Activated T-cell treated with anti-CD3 and anti-CD28 coated beads for 24 hours (primary cell): ENCODE measurements at regions not wholly inside any gene's neighbourhood (a gene's known extent, or its start where the extent isn't known, plus 50 kb on each side); places are given as distances from the start of the nearest gene placed in this dataset.
"Not testable (repeated sequence)": the region's sequence is repeated elsewhere in the genome, so short reads cannot be mapped to it uniquely, and the experiment has no call there.

Experiments
- DNase-seq: peaks from one replicate; pipeline ENCODE4 v3.0.0-alpha.2; 2020; ENCODE audit warnings: low read depth

GRCh38 chr1:194693244-194693643, 1506.8 kb upstream of the B3GALT2 start:
- DNase-seq = no peak

DNA sequence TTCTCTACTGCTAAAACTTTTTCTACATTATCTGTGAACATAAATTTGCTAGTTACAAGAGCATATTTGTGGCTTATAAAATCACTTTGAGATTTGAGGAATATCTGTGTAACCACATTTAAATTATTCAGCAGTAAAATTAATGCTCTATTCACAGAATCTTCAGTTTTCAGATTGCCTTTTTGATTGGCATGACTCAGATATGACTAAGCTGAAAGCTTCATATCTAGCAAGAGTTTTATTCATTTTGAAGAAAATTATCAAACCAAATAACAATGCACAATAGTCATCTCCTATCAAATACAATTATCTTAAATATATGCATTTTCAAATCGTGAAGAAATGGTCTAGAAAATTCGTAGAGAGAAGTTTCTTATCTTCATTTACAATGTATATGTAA, 1498.2 kb upstream of the B3GALT2 start:
- DNase-seq = no peak

GRCh38 chr1:194658090-194658439, 1471.7 kb upstream of the B3GALT2 start:
- DNase-seq = no peak

DNA sequence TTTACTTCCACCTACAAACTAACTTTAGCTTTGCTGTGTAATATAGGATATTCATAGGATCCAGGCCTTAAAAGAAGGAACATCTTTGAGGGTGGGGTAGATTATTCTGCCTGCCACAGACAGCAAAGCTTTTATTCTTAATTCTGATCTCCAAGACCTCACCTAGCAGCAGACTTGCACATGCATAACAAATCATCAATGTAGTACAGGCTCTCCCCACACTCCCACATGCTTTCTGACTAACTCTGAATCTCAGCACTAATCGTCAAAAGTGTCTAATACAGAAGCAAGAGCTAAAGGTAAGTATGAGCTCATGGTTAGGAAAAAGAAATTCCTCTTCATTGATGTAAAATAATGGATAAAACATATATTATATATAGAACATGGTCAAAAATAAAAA, 1468.5 kb upstream of the B3GALT2 start:
- no peak for DNase-seq

- DNase-seq = no peak
These were observed 1467.0 kb upstream of the B3GALT2 start for GRCh38 chr1:194653385-194653784.

DNA sequence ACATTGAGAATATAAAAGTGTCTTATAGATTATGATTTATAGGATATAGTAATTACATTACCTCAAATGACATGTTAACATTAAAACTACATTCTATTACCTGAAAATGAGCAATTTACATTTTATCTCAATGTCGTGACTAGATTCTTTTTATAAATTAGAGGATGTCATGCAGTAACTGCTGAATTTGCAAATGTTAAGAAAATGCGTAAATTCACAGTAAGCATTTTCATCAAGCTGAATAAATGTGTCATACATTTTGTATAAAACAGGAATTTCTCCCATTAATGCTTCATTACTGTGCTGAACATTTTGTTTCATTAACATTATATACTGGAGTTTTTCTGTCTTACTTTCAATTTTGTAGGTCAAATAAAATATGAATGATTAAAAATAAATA, 1460.7 kb upstream of the B3GALT2 start:
- no peak for DNase-seq

GRCh38 chr1:194644528-194644927, 1458.1 kb upstream of the B3GALT2 start:
- DNase-seq = no peak

DNA sequence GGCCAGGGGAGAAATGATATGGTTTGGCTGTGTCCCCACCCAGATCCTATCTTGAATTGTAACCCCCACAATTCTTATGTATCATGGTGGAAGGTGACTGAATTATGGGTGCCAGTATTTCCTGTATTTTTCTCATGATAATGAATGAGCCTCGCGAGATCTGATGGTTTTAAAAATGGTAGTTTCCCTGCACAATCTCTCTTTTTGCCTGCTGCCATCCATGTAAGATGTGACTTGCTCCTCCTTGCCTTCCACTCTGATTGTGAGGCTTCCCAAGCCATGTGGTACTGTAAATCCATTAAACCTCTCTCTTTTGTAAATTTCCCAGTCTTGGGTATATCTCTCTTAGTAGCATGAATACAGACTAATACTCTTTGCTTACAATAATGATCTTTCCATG, 1453.9 kb upstream of the B3GALT2 start:
- no peak for DNase-seq

- DNase-seq = no peak
These were observed 1442.6 kb upstream of the B3GALT2 start for GRCh38 chr1:194629011-194629410.

DNA sequence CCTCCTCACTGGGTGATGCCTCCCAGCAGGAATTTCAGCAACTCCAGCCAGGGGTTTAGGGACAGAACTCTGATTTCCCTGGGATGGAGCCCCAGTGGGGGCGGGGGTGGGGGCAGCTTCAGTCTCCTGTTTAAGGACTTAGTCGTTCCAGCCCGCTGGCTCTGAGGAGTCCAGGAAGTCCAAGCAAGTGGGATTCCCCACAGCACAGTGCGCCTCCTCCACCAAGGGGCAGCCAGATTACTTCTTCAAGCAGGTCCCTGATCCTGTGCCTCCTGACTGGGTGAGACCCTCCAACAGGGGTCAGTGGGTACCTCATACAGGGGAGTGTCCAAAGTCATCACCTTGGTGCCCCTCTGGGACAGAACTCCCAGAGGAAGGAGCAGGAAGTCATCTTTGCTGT, 1438.4 kb upstream of the B3GALT2 start:
- no peak for DNase-seq

GRCh38 chr1:194618101-194618500, 1431.7 kb upstream of the B3GALT2 start:
- DNase-seq = no peak

GRCh38 chr1:194617272-194617671, 1430.9 kb upstream of the B3GALT2 start:
- DNase-seq = not testable (repeated sequence)

DNA sequence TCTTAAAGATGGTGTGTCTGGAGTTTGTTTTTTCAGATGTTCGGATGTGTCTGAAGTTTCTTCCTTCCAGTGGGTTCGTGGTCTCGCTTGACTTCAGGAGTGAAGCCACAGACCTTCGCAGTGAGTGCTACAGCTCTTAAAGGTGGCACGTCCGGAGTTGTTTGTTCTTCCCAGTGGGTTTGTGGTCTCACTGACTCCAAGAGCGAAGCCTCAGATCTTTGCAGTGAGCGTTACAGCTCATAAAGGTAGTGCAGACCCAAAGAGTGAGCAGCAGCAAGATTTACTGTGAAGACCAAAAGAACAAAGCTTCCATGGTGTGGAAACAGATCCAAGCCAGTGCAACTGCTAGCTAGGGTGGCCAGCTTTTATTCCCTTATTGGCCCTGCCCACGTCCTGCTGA, 1430.4 kb upstream of the B3GALT2 start:
- DNase-seq = no peak

DNA sequence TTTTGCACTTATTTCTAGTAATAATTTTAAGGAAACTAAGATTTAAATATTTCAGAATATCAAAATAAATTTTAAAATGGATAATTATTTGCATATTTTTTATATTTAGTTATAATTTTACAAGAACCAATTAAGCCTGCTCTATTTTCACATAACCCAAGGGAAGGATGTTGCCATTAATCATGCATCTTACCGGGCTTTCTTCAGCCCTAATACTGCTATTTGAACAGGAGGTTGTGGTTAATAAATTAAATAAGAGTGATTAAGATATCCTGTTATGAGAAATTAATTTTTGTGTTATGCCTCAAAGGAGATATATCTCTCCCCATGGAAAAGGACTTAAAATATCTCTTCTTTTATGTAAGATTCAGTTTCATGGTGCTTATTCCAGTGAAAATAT, 1415.8 kb upstream of the B3GALT2 start:
- DNase-seq = no peak

DNA sequence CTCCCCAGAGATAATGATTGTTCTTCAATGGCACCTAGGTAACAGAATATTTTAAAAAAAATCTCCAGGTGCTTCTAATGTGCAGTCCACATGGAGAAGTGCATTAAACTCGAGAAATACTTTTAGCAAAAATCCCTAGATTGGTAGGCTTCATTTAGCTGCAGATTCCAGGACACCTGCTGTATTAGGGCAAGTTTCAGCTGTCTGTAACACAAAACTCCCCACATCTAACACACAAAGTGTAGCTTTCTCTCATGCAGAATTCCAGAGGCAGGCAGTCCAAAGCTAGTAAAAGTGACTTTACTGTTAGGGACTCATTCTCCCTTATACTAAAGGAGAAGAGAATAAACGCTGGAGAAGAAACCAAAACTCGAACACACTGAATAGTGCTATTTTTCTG, 1414.3 kb upstream of the B3GALT2 start:
- no peak for DNase-seq

GRCh38 chr1:194598098-194598497, 1411.7 kb upstream of the B3GALT2 start:
- no peak for DNase-seq

DNA sequence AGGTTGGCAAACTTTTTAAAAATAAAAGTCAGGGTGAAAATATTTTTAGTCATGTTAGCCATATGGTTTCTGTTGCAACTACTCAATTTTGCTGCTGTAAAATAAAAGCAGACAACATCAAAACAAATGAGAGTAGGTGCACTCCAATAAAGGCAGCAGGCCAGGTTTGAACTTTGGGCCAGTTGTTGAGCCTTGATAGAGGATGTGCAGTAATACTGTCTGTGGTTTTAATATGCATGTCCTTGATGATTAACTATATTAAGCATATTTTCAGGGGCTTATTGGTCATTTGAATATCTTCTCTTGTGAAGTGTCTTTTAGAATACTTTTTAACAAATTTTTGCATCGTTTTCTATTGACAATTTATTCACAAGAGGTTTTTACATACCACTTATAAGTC, 1399.9 kb upstream of the B3GALT2 start:
- DNase-seq = no peak

DNA sequence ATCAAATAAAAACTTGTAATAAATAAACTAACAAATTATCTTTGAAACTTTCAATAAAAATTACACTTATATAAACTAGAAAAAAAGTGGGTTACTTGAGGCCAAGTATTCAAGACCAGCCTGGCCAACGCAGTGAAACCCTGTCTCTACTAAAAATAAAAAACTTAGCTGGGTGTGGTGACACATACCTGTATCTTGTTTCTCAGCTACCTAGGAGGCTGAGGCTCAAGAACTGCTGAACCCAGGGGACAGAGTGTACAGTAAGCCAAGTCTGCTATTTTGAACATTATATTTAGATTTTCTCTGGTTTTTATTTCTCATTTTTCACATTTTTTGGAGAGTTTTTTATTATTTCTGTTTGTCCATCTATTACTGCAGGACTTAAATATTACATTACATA, 1397.6 kb upstream of the B3GALT2 start:
- no peak for DNase-seq

GRCh38 chr1:194570476-194570875, 1384.1 kb upstream of the B3GALT2 start:
- no peak for DNase-seq

DNA sequence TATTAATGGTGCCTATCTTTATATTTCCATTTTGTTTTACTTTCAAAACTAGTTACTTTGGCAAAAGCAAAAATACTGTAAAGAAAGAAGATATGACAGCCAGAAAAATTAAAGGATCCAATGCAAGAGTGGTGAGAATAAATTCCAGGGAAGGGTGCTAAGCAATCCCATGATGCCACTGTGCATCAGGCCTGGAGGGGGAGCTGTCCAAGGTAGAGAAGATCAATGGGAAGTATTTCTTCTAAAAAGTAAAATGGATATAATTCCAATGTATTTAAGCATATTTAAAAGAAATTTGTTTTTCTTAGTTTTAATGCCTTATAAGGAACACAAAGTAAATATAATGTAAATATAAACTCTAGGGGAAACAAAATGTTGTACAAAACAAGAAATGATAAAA, 1382.2 kb upstream of the B3GALT2 start:
- DNase-seq = no peak

- DNase-seq = no peak
These were observed 1361.7 kb upstream of the B3GALT2 start for GRCh38 chr1:194548071-194548470.

DNA sequence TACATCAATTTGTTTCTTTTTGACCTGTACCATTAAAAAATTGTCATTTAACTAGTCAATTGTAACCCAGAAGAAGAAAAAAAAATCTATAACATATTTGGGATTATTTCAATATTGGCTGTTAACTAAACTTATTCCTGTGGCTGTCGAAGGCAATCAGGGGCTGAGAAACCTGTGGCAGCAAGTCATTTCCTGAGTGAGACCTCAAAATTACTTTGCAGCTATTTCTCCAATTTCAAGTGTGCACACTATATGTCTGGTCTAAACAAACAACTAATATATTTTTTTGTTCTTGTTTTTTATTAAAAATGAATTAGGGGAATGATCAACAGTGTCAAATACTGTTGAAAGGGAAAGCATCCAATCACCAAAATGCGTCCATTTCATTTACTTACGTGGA, 1357.6 kb upstream of the B3GALT2 start:
- no peak for DNase-seq

DNA sequence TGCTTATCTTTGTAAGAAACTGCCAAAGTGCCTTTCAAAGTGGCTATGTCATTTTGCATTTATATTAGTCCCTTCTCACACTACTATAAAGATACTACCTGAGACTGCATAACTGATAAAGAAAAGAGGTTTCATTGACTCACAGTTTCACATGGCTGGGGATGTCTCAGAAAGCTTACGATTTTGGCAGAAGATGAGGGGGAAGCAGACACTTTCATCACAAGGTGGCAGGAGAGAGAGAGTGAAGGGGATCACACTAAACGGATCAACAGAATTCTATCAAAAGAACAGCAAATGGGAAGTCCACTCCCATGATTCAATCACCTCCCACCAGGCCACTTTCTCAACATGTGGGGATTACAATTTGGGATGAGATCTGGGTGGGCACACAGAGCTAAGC, 1352.0 kb upstream of the B3GALT2 start:
- no peak for DNase-seq

GRCh38 chr1:194537521-194537920, 1351.1 kb upstream of the B3GALT2 start:
- DNase-seq = no peak

GRCh38 chr1:194535369-194535768, 1349.0 kb upstream of the B3GALT2 start:
- no peak for DNase-seq
